HS-5 (cell line): ENCODE measurements at regions not wholly inside any gene's neighbourhood (a gene's known extent, or its start where the extent isn't known, plus 50 kb on each side); places are given as distances from the start of the nearest gene placed in this dataset.

Source experiments
- DNase-seq: peaks from one replicate; pipeline ENCODE4 v3.0.0-alpha.2; 2012; ENCODE audit warnings: low read depth

DNA sequence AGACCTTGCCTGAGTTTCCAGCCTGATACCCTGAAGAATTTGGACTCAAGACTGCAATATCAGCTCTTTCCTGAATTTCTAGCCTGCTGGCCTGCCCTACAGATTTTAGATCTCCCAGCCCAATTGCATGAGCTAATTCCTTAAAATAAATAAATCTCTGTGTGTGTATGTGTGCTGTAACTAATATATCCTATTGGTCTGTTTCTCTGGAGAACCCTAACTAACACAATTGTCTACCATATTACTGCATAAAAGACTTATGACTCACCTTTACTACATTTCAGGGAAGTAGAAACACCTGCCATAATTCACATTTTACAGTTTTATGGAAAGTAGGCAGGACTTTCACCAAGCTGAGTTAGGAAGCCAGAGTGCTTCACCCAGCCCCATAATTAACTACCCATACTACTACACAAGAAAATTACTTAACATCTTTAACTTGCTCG is 90.7 kb upstream of the BEND6 start:
- DNase-seq: no peak

DNA sequence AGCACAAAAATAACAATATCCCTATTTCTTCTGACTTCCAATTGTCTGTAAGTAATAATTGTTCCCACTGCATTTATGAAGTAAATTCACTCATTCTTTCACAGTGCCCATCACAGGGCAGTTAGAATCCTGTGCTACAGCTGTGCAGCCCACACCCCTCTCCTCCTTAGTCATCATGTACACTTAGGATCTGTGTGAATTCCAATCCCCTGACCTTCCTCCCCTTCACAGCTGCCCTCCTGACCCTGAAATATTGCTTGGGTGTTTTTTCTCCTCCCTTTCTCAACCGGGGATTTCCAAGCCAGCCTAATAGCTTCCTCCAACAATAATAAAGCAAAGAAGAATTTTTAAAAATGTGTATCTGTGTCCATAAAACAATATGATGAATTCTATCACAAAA is 91.5 kb upstream of the BEND6 start:
- peak; percentile 90 for DNase-seq

DNA sequence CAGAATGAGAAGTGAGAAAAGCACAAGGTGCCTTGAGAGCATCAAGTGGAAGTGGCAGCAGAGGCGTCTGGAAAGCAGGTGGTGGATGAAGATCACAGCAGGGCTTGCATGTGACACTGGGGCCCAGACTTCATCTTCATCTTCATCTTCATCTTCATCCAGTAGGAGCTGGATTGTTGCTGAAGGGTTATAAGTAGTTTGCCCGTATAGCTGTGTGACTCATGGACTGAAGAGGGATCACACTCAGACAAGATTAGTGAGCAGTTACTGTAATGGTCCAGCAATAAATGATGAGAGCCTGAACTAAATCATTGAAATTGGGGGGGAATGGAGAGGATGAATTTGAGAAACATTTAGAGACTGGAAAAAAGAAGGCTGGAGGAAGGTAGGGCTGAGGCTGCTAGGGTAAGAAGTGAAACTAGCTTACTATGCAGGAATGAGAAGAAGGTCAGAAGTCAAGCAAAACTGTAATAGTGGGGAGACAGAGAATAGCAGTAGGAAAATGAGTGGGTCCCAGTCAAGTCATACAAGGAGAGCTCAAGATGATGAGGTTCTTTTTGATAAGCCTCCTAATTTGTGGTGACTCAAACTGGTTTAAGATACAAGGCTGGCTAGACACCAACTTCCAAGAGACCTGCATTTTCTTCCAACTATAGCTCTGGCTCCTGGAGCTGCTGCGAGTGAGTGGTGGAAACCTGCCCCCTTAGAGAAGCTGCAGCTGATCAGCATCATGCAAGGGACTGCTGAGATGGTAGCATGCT is 92.3 kb upstream of the BEND6 start:
- no peak for DNase-seq

DNA sequence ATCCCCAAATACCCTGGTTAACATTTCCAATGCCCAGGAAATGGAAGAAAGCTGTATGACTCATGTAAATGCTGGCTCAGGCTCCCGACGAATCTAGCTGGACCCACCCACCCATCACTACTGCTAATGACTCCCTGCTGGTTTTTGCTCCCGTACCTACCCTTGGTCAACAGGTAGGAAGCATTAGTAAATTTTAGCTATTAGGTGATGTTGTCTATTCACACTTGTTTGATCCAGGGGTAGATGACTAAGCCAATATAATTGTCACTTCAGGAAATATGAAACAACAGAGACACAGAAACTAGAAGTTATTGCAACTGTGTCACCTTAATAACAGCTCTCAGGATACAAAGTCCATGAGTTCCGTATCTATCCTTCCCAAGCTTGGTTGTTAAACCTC is 94.4 kb upstream of the BEND6 start:
- DNase-seq: no peak

DNA sequence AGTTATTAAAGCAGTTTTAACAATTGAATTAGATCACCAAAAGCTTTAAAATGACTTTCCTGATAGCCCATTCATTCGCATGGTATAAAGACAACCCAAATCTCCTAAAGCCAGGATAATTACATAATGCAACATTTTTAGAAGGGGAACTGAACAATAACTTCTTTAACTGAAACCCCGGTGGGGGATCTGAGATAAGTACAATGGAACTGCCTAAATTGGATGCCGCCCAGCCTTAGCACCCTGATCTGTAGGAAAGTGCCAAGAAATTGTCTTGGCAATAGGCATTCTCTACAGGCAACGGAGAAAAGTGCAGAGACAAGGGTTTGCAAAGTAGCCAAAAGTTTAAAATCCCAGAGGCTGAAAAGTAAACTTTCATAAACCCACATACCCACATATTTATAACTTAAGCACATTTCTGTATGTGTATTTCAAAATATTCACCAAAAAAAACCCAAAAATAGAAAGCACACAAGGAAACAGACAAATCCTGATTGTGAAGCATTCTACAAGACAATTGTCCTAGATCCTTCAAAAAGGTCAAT is 98.8 kb upstream of the BEND6 start:
- DNase-seq: no peak

DNA sequence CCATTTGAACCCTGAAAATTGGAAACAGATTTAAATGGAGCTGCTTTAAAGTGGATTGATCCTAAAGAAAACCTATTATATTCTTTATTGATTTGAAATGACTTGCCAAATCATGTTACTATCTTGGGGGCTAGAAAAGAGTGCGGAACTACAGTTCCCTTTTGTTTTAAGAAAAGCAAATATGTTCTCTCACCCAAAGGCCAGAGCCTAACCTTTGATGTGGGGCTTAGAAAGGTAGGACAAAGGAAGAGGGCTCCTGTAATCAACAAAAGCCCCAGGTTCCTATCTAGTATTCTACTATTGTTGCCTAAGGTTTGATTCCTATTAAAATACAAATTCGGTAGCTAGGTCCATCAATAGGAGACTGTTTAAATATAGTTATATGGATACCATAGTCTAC is 100.8 kb upstream of the BEND6 start:
- no peak for DNase-seq

DNA sequence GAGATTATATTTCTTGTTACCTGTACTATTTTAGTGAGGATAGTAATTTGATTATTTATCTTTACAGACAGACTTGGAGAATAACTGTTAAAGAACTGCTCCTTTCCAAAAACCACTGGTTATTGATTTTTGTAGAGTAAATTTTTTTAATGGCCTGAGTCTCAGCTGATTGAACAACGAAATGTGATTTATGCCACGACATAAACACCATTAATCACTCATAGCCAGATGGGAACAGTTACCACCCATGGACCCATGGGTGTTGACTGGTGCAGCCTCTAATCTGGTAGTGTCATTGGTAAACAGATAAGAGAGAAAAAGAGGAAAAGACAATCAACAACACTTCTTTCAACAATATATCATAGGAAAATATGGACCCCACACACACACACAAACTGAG is 101.4 kb upstream of the BEND6 start:
- DNase-seq: no peak

DNA sequence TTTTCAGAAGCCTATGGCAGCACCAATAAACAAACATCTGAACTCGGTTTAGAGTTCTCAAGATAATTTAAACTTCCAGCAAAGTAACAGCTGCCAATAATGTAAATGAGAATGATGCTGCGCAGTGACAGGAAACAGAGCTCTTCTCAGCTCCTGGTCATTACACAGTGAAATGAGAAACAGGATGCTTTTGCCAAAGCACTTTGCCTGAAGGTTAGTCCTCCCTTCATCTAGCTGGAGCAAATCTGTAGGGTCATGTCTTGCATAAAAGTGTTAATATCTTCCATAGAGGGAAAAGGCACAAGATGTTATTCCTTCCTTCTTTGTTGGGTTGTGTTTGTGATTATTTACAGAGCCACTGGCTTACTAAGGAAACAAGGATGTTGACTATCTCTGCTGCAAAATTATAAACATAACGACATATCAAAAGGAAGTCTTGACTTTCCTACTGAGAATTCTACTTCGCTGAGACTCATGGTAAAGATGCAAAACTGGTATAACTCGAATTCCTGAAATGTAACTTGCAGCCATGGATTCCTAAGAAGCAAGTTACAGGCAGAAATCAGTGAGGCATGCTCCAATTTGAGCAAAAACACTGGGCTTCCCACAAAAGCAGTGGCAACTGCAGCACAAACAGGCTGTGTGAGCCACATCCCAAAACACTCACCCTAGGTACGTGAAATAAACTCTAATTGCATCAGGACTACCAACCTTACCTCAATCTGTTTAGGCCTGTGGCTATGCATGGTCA is 102.5 kb upstream of the BEND6 start:
- DNase-seq: no peak

DNA sequence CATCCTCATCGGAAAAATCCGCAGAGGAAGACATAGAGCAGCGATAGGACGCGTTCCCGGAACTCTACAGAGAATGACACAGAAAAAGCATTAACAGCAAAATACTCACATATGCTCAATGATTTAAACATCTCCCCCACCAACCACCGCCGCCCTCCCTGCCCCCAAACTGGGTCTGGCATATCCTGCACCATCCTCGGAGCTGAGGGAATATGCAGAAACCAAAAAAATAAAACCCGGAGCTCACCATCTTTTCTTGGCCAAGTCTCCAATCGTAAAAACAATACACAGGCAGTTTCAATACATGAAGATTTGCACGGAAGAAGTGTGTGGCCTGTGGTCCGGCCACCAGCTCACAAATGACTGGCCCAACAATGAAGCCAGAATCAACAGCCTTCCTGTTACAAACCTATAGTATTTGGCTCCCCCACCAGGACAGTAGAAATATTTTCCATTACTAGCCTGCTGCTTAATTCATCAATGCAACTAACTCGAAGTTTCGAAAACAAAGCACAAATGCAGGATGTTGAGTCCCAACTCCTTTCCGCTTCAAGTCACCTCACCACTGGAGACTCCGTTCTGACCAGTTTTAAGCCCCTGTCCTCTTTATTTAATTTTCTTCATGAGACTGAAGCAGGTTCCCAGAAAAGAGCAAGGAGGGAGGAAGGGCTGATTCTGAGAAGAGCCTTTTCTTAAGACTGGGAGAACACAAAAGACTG is 103.2 kb upstream of the BEND6 start:
- DNase-seq: peak; percentile 82

DNA sequence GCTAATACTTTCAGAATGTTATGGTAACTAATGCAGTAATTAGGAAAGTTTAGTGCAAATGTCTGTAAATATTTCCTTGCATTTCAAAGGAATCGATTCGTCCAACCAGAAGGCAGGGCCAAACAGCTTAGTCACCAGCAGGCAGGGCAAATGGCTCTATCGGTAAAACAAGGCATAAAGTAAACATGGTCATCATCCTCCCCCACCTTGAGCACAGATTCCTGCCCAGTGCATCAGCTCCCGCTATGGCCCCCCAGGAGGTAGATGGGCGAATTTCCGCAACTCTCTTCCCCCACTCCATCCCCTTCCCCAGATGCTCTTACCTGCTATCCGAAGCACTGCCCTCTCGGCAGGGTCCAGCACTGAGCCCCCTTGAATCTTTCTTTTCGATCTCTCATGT is 103.8 kb upstream of the BEND6 start:
- DNase-seq: no peak

DNA sequence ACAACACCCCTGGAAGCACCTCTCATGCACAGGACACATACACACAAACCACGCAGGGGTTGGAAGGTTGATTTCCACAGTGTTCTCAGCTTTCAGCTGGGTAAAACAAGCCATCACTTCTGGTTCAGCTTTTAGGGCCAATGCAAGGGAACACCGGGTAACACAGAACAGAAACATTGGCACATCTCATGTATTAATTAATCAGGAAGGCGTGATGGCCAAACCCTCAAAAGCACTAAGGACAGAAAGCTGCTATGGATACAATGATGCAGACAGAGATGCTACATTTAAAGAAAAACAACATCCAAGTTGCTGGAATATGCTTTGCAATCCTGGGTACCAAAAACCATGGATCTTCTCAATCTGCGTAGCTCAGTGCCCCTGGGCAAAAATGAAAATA is 104.3 kb upstream of the BEND6 start:
- DNase-seq: no peak

DNA sequence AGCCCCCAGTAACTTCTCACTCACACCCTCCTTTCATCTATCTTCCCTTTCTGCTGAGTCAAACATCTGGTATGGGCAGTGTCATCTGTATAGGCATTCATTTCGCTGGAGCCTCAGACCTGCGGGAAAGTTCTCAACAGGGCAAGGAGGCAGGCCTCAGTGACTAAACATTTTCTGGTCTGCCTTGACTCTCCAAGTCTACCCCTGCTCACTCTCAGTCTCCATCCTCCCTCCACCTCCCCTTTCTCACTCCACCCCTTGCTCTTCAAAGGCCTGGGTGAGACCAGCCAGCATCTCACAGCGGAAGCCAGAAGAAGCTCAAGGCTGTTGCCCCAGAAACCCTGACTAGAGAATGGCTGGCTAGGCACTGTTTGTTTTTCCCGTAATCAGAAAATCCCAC is 105.0 kb upstream of the BEND6 start:
- DNase-seq: peak; percentile 65

DNA sequence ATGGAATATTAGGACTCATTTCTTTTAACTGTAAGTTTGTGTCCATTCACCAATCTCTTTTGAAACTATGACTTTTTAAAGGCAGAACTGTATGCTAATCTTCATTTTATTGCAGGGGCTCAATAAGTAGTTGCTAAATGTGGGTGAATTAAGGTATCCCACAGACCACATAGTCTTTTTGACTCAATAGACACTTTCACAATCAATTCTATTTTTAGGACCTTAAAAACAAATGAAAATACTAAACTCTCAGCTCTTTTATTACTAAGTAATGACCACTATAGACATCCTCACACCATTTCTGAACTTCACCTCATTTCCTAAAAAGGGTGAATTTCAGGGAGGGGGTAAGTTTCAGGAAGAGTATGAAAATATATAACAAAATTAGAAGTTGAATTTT is 106.8 kb upstream of the BEND6 start:
- DNase-seq: no peak

DNA sequence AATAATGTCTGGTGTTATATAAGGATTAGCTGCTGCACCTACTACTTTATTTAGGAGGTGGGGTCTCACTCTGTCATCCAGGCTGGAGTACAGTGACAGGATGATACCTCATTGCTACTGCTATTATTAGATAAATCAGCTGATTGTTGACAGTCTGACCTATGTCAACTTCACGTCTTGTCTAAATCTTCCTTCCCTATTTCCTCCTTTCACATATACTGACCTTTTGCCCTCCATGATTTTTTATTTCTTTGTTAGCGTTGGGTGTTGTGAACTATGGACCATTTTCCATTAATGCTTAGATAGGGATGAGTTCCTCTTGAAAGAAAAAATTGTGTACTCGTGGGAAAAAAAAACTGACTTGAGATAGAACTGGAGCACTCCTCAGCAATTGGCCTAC is 109.9 kb upstream of the BEND6 start:
- DNase-seq: no peak

DNA sequence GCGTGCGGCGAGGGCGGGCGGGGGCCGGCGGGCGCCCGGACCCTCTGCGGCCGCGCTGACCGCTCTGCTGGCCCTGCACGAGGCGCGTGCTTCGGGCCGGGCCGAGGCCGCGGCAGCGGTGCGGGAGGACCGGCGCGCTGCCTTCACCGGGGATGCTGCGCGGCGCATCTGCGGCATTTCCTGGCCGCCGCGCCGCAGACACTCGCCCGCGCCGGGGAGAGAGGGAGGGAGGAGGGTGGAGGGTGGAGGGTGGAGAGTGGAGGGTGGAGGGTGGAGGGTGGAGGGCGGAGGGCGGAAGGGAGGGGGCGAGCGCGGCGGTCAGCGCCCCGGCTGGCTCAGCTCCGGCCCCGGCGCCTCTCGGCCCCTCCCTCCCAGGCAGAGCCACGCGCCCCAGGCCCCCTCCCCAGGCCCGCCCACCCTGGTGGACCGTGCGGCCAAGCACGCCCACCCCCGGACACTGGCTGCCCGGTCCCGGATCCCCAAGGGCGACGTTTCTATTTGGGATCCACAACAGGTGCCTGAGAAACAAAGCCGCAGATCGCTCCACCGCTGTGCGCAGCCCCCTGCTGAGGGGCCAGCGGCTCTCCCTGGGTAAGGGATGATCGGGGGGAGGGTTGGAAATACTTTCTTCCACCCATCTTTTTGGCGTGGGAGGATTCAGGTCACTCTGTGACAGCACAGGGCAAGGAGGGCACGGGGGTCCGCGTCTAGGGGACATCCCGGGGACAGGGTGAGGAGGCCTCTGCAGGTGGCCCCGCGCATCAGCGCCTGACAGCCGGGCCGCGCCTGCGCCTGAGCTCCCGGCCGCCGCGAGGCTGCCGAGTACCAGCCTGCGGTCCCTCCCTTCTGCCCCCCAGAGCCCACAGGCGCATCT is 111.2 kb upstream of the BEND6 start:
- no peak for DNase-seq

DNA sequence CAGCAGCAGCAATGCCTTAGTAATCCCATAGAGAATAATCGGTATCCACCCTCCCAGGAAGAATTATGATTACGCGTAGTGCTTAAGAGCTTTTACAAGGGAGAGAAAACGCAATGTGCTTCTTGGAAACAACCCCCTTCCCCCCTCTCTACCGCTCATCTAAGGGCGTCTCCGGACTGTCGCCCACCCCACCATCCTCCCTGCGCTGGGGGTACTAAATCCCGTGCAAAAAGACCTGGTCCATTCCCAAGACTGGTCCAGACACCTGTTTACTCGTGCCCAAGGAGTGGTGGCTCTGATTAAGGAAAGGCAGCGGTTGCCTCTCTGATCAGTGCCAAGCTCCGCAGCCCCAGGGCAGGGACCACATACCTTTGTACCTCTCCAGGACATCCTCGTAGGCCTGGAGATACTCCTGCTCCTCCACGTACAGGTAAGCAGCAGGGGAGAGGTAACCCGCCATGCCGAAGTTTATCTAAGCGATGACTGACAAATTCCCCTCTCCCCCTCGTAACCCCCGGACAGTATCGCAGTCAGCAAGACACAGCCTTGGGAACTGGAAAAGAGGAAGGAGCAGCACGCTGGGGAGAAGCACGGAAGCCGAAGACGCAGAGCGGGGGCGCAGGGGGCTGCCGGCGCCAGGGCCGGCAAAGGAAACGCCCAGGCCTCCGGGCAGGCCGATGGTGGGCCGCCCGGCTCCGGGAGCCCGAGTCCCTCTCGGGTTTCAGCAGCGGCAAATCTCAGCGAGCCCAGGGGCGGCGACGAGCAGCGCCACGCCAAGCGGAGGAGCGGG is 112.0 kb upstream of the BEND6 start:
- DNase-seq: no peak

DNA sequence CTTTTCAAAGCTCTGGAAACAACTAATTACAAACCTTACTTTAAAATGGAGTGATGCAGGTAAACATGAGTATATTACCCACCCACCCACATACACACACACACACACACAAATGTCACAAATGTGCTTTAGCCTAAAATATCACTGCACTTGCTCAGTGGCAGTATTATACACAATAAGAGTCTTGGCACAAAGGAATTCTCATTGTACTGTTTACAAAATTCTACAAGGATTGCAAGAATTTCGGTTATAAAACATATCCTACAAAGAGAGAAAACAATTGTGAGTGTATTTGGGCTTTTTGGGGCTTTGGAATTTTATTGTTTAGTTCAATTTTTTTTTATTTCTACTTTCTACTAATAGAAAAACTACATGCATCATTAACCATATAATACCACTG is 113.2 kb upstream of the BEND6 start:
- DNase-seq: no peak

DNA sequence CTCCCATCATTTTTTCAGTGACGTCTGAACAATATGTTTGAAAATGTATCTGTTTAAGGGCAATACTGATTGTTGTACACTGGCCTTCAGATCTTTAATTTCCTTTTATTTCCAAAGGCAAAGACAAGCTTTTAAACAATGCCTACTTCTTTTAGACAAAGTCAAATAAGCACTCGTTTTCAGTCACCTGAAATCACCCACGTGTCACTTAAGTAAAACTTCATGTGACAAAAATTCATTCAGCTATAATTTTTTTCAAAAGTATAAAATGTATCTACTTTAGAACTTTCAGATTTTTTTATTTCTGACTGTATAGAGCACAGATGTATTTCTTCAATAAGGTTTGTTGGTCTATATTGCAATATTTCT is 113.5 kb upstream of the BEND6 start:
- DNase-seq: no peak

DNA sequence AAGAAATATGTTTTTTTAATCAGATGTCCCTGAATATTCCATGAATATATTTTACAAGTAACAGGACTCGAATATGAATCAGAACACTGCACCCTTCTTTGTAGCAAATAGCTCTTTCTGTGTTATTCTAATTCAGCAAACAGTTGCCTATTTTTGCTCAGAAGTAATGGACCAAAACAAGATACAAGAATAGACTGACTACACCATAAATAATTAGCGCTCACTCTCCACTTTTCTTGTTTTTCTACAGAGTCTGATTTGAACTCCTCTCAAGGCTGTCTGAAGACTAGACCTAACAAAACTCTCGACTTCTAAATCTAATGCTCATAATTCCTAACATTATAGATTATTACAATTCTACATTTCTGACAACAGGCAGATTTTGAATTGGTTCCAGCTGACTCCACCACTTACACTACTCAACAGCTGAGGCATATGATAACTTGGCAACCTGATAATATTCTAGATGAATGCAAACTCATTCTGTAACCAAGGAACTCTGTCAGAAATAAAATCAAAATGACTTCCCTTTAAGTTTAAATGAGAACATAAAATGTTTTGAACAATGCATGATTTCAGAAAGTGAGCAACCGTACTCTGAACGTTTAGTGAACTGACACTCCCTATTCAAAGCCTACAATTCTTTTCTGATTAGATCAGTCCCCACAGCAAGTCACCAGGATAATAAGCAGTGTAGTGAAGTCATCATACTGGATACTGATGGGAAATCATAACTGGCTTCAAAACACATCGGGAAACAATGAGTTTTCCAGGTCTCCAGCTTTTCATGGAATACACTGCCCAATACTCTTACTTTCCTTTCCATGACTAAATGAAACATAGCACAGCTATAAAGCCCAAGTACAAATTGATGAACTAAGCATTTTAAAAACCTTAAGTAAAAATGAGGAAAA is 114.2 kb upstream of the BEND6 start:
- peak; percentile 84 for DNase-seq
